ENCODE measurements at regions not wholly inside any gene's neighbourhood (a gene's known extent, or its start where the extent isn't known, plus 50 kb on each side); places are given as distances from the start of the nearest gene placed in this dataset.
"Not testable (repeated sequence)": the region's sequence is repeated elsewhere in the genome, so short reads cannot be mapped to it uniquely, and the experiment has no call there.

DNA sequence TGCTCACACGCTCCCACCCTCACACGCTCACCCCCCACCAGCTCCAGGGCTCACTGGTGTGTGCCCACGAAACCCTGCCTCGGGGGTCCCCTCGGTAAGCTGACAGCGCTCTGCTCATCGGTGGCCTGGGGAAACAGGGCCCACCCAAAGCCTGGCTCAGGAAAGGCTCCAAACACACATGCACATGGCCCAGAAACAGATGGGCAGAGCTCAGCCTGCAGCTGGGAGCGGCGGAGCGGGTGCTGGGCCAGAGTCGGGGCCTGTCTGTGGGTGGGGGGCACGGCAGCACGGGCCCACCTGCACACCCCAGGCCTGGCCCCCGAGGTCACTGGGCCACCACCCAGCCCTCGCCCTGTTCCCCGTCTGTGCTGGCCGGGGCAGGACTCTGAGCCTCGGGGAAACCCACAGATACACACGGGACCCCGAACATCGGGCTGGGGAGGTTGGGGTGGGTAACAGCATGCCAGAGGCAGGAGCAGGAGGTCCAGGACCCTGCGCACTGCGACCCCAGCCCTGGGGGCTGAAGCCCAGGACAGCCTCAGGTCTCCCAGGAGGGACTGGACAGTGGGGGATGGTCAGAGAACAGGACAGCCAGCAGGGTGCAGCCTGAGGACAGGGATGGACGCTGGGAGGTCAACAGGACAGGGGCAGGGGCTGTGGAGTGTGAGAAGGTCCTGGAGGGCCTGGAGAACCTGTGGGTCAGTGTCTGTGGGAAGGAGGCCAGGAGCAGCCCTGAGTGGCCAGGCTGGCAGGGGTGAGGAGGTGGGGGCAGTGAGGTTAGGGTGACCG lies 165.1 kb downstream of the TMEM121 start:
- TF ChIP-seq POLR2A (IDR thresholded peaks at IDR 0.05): not testable (repeated sequence)
- TF ChIP-seq, protein P1, sequence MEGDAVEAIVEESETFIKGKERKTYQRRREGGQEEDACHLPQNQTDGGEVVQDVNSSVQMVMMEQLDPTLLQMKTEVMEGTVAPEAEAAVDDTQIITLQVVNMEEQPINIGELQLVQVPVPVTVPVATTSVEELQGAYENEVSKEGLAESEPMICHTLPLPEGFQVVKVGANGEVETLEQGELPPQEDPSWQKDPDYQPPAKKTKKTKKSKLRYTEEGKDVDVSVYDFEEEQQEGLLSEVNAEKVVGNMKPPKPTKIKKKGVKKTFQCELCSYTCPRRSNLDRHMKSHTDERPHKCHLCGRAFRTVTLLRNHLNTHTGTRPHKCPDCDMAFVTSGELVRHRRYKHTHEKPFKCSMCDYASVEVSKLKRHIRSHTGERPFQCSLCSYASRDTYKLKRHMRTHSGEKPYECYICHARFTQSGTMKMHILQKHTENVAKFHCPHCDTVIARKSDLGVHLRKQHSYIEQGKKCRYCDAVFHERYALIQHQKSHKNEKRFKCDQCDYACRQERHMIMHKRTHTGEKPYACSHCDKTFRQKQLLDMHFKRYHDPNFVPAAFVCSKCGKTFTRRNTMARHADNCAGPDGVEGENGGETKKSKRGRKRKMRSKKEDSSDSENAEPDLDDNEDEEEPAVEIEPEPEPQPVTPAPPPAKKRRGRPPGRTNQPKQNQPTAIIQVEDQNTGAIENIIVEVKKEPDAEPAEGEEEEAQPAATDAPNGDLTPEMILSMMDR (IDR thresholded peaks at IDR 0.05): not testable (repeated sequence)
